OCI-LY7 (cell line): ENCODE measurements at regions not wholly inside any gene's neighbourhood (a gene's known extent, or its start where the extent isn't known, plus 50 kb on each side); places are given as distances from the start of the nearest gene placed in this dataset.

Experiments used
- BruUV-seq: library from RNA; stranded (reverse); fragments of 400-500 nt; replicated peaks from 2 replicates; lab custom pipeline; 2021; lab: Mats Ljungman, UMichigan
- CTCF ChIA-PET: fragments of 300-600 bp; sonication (Branson Sonifier 250); formaldehyde crosslinking; loops from one replicate; lab custom pipeline; 2022; ENCODE audit warnings: antibody characterized with exemption; ENCODE audit not compliant: unreplicated experiment; lab: Charles Lee
- POLR2A ChIA-PET: fragments of 300-600 bp; sonication (Branson Sonifier 250); formaldehyde crosslinking; loops from one replicate; lab custom pipeline; 2022; ENCODE audit warnings: antibody characterized with exemption; lab: Charles Lee
- DNase-seq: peaks from one replicate; pipeline ENCODE4 v3.0.0-alpha.2; 2015; ENCODE audit warnings: low spot score
- H2AFZ ChIP-seq: fragments of 200-600 bp; sonication (generic), shearing (Covaris generic); 2 replicates; pipeline ENCODE4 v1.6.1; 2014; ENCODE audit warnings: mild to moderate bottlenecking, antibody characterized with exemption, low read length, moderate library complexity
- H3K27ac ChIP-seq: fragments of 200-600 bp; sonication (generic); 2 replicates; pipeline ENCODE4 v1.5.1; 2014; ENCODE audit warnings: mixed run types, low read depth, mild to moderate bottlenecking, moderate library complexity, low read length, inconsistent platforms; ENCODE audit not compliant: poor library complexity, severe bottlenecking
- H3K36me3 ChIP-seq: fragments of 200-600 bp; sonication (generic); 2 replicates; pipeline ENCODE4 v1.6.1; 2014; ENCODE audit warnings: mild to moderate bottlenecking, antibody characterized with exemption, low read length, moderate library complexity, mixed read lengths; ENCODE audit not compliant: insufficient read depth
- H3K4me1 ChIP-seq: fragments of 200-600 bp; sonication (generic); 2 replicates; pipeline ENCODE4 v1.5.1; 2014; ENCODE audit warnings: mild to moderate bottlenecking, low read length; ENCODE audit not compliant: insufficient read depth, poor library complexity, severe bottlenecking
- H3K4me2 ChIP-seq: fragments of 200-600 bp; sonication (generic); 2 replicates; pipeline ENCODE4 v1.6.1; 2014; ENCODE audit warnings: mild to moderate bottlenecking, low read length
- H3K4me3 ChIP-seq: fragments of 200-600 bp; sonication (generic); 2 replicates; pipeline ENCODE4 v1.5.1; 2014; ENCODE audit warnings: mild to moderate bottlenecking, low read depth, low read length; ENCODE audit not compliant: poor library complexity, severe bottlenecking
- H3K79me2 ChIP-seq: fragments of 200-600 bp; sonication (generic); 2 replicates; pipeline ENCODE4 v1.6.1; 2016; ENCODE audit warnings: low read depth, mild to moderate bottlenecking, low read length, moderate library complexity, mixed read lengths; ENCODE audit not compliant: insufficient read depth
- H3K9me2 ChIP-seq: fragments of 200-600 bp; sonication (generic); 2 replicates; pipeline ENCODE4 v1.6.1; 2016; ENCODE audit warnings: mild to moderate bottlenecking, low read length, mixed read lengths; ENCODE audit not compliant: insufficient read depth
- H3K9me3 ChIP-seq: fragments of 200-600 bp; sonication (generic); 2 replicates; pipeline ENCODE4 v1.6.1; 2014; ENCODE audit warnings: mild to moderate bottlenecking, mixed run types, low read length, mixed read lengths
- H4K20me1 ChIP-seq: fragments of 200-600 bp; sonication (generic); 2 replicates; pipeline ENCODE4 v1.6.1; 2014; ENCODE audit warnings: mild to moderate bottlenecking, antibody characterized with exemption, low read length, moderate library complexity, mixed read lengths; ENCODE audit not compliant: insufficient read depth
- CTCF ChIP-seq: fragments of 200-600 bp; sonication (generic); conservative IDR thresholded peaks from 2 replicates; pipeline ENCODE4 v1.5.1; 2014; ENCODE audit warnings: mild to moderate bottlenecking, antibody characterized with exemption, low read length, moderate library complexity, mixed read lengths
- EZH2phosphoT487 ChIP-seq: fragments of 200-600 bp; sonication (generic); IDR thresholded peaks from 2 replicates; pipeline ENCODE4 v1.6.1; 2018; ENCODE audit warnings: low read depth, borderline replicate concordance, mild to moderate bottlenecking, mixed run types, antibody characterized with exemption, low read length, moderate library complexity, mixed read lengths
- intact Hi-C: fragments of 100-400 bp; cut with micrococcal nuclease; formaldehyde crosslinking; loops from one replicate; pipeline ENCODE4 v1.10.0; 2022; ENCODE audit not compliant: unreplicated experiment

GRCh38 chr14:55928276-55928675 is 189.9 kb upstream of the PELI2 start:
- H3K4me1 ChIP-seq: no peaks in the 10 kb centered on the region
- no peaks in the 10 kb centered on the region for H3K9me3 ChIP-seq
- no peaks in the 10 kb centered on the region for H3K9me2 ChIP-seq
- H3K4me2 ChIP-seq: no peak overlapping the region
- no TSS peak for BruUV-seq
- no peaks in the 10 kb centered on the region for H4K20me1 ChIP-seq
- no peaks in the 10 kb centered on the region for H3K36me3 ChIP-seq
- intact Hi-C loops: no loop called here
- no peak overlapping the region for H3K27ac ChIP-seq
- ChIA-PET CTCF (no interaction called here), POLR2A (no interaction called here)
- no peak overlapping the region for H2AFZ ChIP-seq
- H3K4me3 ChIP-seq: no peak overlapping the region
- TF ChIP-seq EZH2phosphoT487 (no peak), CTCF (no peak)
- no peak for DNase-seq
- no peaks in the 10 kb centered on the region for H3K79me2 ChIP-seq

GRCh38 chr14:55929136-55929535 is 189.1 kb upstream of the PELI2 start:
- no peak for TF ChIP-seq EZH2phosphoT487
- TF ChIP-seq CTCF: no peak
- Histone ChIP-seq H3K4me2 (no peak overlapping the region), H3K4me3 (no peak overlapping the region), H3K27ac (no peak overlapping the region), H3K36me3 (no peaks in the 10 kb centered on the region), H3K79me2 (no peaks in the 10 kb centered on the region), H3K9me2 (no peaks in the 10 kb centered on the region), H3K4me1 (no peaks in the 10 kb centered on the region), H3K9me3 (no peaks in the 10 kb centered on the region), H4K20me1 (no peaks in the 10 kb centered on the region), H2AFZ (no peak overlapping the region)
- no TSS peak for BruUV-seq
- ChIA-PET POLR2A (interaction anchor here (0.7 kb wide), 1 partner anchor 616 kb away, joined by 3 read pairs; no protein-coding TSS in a partner anchor), CTCF (no interaction called here)
- no peak for DNase-seq
- intact Hi-C loops: no loop called here

DNA sequence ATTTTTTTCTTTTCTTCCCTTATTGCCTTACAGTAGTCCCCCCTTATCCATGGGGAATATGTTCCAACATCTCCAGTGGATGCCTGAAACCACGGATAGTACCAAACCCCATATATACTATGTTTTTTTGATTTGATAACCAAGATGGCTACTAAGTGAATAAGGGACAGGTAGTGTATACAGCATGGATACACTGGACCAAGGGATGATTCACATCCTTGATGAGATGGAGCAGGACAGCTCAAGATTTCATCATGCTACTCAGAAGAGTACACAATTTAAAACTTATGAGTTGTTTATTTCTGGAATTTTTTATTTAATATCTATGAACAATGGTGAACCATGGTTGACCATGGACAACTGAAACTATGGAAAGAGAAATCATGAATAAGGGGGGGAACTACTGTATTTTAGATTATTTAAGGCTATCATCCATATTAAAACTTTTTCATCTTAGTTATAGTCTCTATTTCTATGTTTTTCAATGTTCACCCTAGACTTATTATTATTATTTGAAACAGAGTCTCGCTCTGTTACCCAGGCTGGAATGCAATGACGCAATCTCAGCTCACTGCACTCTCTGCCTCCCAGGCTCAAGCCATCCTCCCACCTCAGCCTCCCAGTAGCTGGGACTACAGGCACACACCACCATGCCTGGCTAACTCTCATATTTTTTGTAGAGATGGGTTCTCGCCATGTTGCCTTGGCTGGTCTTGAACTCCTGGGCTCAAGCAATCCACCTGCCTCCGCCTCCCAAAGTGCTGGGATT is 188.0 kb upstream of the PELI2 start:
- Histone ChIP-seq H3K4me3 (no peak overlapping the region), H3K27ac (no peak overlapping the region), H3K4me2 (no peak overlapping the region), H3K79me2 (no peaks in the 10 kb centered on the region), H2AFZ (no peak overlapping the region), H3K9me3 (no peaks in the 10 kb centered on the region), H3K4me1 (no peaks in the 10 kb centered on the region), H4K20me1 (no peaks in the 10 kb centered on the region), H3K36me3 (no peaks in the 10 kb centered on the region), H3K9me2 (no peaks in the 10 kb centered on the region)
- ChIA-PET CTCF (no interaction called here), POLR2A (interaction anchor here (0.6 to 0.7 kb wide), 3 partner anchors 13 to 615 kb away, joined by 3 to 5 read pairs (median 3); no protein-coding TSS in a partner anchor)
- BruUV-seq: no TSS peak
- intact Hi-C loops: no loop called here
- no peak for TF ChIP-seq EZH2phosphoT487
- TF ChIP-seq CTCF: no peak
- no peak for DNase-seq
